ENCODE measurements at regions not wholly inside any gene's neighbourhood (a gene's known extent, or its start where the extent isn't known, plus 50 kb on each side); places are given as distances from the start of the nearest gene placed in this dataset.

DNA sequence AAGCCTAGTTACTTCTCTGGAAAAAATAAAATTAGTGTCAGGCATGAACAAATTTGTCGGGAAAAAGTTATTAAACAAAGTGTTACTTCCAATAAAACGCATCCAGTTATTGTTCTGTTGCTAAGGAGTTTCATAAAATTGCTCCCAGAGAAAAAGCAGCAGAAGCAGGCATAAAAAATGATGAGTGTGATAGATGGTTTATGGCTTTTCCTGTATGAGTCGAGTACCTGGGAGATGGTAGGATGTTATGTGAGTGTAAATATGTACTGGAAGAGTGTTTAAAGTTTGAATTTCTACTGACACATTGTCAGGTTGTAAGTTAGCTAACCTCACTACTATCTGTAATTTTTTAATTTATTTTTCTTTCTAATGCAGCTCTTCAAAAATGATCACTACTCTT lies 390.7 kb downstream of the ARL4A start:
- TF ChIP-seq, protein P1, sequence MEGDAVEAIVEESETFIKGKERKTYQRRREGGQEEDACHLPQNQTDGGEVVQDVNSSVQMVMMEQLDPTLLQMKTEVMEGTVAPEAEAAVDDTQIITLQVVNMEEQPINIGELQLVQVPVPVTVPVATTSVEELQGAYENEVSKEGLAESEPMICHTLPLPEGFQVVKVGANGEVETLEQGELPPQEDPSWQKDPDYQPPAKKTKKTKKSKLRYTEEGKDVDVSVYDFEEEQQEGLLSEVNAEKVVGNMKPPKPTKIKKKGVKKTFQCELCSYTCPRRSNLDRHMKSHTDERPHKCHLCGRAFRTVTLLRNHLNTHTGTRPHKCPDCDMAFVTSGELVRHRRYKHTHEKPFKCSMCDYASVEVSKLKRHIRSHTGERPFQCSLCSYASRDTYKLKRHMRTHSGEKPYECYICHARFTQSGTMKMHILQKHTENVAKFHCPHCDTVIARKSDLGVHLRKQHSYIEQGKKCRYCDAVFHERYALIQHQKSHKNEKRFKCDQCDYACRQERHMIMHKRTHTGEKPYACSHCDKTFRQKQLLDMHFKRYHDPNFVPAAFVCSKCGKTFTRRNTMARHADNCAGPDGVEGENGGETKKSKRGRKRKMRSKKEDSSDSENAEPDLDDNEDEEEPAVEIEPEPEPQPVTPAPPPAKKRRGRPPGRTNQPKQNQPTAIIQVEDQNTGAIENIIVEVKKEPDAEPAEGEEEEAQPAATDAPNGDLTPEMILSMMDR (IDR thresholded peaks at IDR 0.05; ENCODE audit: insufficient read depth, low read length): no peak
- TF ChIP-seq, protein P2, sequence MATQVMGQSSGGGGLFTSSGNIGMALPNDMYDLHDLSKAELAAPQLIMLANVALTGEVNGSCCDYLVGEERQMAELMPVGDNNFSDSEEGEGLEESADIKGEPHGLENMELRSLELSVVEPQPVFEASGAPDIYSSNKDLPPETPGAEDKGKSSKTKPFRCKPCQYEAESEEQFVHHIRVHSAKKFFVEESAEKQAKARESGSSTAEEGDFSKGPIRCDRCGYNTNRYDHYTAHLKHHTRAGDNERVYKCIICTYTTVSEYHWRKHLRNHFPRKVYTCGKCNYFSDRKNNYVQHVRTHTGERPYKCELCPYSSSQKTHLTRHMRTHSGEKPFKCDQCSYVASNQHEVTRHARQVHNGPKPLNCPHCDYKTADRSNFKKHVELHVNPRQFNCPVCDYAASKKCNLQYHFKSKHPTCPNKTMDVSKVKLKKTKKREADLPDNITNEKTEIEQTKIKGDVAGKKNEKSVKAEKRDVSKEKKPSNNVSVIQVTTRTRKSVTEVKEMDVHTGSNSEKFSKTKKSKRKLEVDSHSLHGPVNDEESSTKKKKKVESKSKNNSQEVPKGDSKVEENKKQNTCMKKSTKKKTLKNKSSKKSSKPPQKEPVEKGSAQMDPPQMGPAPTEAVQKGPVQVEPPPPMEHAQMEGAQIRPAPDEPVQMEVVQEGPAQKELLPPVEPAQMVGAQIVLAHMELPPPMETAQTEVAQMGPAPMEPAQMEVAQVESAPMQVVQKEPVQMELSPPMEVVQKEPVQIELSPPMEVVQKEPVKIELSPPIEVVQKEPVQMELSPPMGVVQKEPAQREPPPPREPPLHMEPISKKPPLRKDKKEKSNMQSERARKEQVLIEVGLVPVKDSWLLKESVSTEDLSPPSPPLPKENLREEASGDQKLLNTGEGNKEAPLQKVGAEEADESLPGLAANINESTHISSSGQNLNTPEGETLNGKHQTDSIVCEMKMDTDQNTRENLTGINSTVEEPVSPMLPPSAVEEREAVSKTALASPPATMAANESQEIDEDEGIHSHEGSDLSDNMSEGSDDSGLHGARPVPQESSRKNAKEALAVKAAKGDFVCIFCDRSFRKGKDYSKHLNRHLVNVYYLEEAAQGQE (IDR thresholded peaks at IDR 0.05; ENCODE audit: insufficient replicate concordance, low read depth): no peak
- no peak for TF ChIP-seq POLR2AphosphoS5 (IDR thresholded peaks at IDR 0.05; ENCODE audit: low read depth)
- TF ChIP-seq GABPA (IDR thresholded peaks at IDR 0.05; ENCODE audit: low read depth): no peak
- no peak for TF ChIP-seq SPI1 (IDR thresholded peaks at IDR 0.05; ENCODE audit: borderline replicate concordance, low read depth)
